HG02610 (cell line): ENCODE measurements at regions not wholly inside any gene's neighbourhood (a gene's known extent, or its start where the extent isn't known, plus 50 kb on each side); places are given as distances from the start of the nearest gene placed in this dataset.
"Not testable (repeated sequence)": the region's sequence is repeated elsewhere in the genome, so short reads cannot be mapped to it uniquely, and the experiment has no call there.

Experiments
- ATAC-seq: cut with Tn5 transposase; IDR thresholded peaks from one replicate; pipeline ENCODE4 v1.9.1; 2021; ENCODE audit warnings: mild to moderate bottlenecking, moderate library complexity; ENCODE audit not compliant: unreplicated experiment

GRCh38 chr16:59500601-59501000 lies 766.5 kb upstream of the GOT2 start:
- no peak for ATAC-seq

DNA sequence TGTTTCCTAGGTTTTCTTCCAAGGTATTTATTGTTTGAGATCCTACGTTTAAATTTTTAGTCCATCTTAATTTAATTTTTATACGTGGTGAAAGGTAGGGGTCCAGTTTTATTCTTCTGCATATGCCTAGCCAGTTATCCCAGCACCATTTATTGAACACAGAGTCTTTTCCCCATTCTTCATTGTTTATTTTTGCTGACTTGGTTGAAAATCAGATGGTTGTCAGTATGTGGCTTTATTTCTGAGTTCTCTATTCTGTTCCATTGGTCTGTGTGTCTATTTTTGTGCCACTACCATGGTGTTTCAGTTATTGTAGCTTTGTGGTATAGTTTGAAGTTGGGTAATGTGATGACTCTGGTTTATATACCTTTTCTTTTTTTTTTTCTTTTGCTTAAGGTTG lies 753.0 kb upstream of the GOT2 start:
- ATAC-seq: no peak

DNA sequence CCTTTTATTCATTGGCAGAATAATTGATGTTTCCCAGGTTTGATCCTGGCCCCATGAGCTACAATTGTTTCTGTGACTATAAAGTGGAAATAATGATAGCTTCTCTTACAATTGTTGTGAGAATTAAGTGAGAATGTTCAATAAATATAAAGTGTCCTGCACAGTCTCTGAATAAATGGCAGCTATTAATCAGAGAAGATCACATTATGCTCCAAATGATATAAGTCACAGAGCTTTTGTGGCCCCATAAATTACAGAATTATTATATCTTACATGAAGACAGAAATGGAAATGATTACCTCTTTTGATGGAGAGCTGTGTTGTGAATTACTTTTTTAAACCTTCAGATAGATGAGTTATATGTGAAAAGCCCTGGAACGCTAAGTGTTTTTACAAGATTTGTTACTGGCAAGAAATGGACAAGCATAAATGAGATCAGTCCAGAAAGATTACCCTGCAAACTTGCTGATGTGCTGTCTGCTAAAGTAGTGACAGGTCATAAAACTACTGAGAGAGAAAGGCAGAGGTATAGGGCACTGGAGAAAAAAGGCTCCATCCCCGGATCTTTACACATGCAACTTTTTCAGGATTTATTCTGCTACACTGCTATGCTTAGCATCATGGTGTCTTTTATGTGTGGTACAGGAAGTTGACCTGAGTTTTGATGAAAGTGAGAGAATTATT lies 750.9 kb upstream of the GOT2 start:
- ATAC-seq: no peak

- ATAC-seq: no peak
These were observed 744.7 kb upstream of the GOT2 start for GRCh38 chr16:59478838-59479237.

DNA sequence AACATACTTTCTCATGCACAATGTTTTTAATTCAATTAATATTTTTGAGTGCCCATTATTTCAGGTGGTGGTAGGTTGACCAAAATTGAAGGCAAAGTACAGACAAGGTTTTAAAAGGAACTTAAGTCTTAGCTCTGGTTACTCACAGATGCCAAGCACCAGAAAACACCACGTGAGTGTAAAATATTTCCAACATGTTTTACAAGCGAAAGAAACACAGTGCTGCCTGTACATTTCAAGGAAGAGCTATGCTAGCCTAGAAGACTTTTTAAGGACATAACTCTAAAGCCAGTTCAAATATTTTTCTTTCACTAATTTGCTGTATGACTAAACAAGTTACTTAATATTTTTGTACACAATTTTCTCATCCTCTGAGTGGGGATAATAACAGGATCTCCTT lies 736.4 kb upstream of the GOT2 start:
- ATAC-seq: no peak

DNA sequence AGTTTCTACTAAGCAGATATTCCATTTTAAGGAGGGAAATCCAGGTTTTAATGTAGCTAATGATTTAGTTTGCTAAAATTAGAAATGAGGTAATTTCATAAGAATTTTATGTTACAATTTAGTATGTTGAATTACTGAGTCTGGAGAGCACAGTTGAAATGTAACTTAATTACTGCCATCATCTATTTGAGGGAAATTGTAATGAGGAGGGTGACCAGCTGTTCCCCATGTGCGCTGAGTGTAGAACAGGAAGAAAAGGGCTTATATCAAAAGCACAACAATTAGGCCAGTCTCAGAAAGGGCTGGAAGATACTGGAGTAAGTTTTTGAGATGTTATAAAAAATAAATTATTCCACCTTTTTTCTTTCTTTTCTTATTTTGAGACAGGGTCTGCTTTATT lies 735.1 kb upstream of the GOT2 start:
- no peak for ATAC-seq

GRCh38 chr16:59463776-59464175 lies 729.7 kb upstream of the GOT2 start:
- no peak for ATAC-seq

GRCh38 chr16:59459806-59460205 lies 725.7 kb upstream of the GOT2 start:
- no peak for ATAC-seq

DNA sequence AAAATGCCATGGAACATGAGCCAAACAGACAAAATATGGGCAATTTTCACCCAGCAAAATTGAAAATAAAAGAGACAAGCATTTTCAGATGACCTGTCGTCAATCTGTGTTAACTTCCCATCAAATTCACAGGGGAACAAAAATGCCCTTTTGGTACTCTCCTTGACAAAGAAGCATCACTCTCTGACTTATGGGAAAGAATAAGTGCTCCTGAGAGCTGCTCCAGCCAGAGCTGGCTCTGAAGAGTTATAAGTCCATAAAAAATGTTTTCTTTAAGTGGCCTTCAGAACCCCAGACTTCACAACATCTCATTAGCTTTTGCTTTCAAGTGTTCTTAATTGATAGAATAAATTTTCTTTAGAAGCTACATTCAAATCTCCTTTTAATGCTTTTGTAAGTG lies 721.4 kb upstream of the GOT2 start:
- ATAC-seq: no peak

DNA sequence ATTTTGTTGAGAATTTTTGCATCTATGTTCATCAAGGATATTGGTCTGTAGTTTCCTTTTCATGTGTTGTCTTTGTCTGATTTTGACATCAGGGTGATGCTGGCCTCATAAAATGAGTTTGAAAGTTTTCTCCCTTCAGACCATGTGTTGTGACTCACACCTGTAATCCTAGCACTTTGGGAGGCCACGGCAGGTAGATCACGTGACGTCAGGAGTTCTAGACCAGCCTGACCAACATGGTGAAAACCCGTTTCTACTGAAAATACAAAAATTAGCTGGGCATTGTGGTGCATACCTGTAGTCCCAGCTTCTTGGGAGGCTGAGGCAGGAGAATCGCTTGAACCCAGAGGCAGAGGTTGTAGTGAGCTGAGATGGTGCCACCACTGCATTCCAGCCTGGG lies 716.4 kb upstream of the GOT2 start:
- not testable (repeated sequence) for ATAC-seq

- ATAC-seq: no peak
These were observed 706.4 kb upstream of the GOT2 start for GRCh38 chr16:59440502-59440901.

GRCh38 chr16:59432896-59433295 lies 698.8 kb upstream of the GOT2 start:
- no peak for ATAC-seq

- ATAC-seq: no peak
These were observed 698.2 kb upstream of the GOT2 start for GRCh38 chr16:59432276-59432675.

- no peak for ATAC-seq
These were observed 690.7 kb upstream of the GOT2 start for GRCh38 chr16:59424714-59425273.

DNA sequence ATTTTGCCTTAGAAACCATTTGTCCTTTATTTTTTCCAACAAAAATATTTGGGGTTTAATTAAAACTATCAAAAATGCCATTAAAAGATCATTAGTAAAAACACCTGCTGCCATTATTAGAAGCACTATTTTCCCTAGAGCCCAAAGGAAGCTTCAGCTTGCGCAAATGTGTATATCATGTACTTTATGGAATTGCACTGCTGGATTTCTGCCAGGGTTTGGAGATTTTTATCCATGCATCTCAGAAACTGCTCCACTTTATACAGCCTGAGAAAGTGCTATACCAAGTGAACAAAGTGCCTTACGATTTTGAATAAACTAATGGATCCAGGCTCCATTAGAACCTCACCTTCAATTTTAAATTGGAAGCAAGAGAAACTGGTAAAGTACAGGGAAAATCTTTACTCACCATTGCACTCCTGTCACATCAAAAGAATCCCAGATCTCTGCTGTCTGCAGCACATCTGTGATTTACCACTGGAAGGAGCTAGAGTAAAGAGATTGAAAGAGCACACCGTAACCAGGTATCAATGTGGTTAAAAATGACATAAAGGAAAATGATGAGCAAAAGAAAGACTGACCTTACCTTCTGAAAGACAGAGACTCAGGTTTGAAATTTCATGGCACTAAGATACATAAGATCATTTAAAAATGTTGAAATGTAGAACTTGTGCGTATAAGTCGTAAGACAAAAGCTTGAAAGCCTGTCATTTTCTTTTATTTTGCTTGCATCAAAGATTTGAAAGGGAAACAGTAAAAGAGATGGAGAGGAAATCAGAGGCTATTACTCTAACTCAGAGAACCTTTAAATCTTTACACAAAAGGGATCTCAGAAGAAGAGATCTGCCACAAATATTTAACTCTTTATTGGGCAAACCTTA lies 678.1 kb upstream of the GOT2 start:
- no peak for ATAC-seq

- no peak for ATAC-seq
These were observed 676.3 kb upstream of the GOT2 start for GRCh38 chr16:59410451-59410850.

DNA sequence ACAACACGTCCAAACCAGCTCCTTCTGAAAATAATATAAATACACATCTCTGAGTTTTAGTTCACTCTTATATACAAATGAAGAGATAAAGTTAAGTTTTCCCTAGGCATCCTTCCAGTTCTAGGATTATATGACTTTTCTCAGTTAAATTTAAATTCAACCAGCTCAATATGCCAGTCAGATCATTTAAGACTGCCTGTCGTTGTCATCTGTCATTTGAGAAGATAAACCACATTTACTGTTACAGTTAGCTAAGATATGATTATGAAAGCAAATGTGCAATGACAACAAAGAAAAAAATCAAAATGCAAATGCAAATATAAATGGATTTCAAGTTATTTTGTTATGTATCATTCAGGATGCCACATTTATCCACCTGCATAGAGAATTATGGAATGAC lies 671.7 kb upstream of the GOT2 start:
- ATAC-seq: no peak

DNA sequence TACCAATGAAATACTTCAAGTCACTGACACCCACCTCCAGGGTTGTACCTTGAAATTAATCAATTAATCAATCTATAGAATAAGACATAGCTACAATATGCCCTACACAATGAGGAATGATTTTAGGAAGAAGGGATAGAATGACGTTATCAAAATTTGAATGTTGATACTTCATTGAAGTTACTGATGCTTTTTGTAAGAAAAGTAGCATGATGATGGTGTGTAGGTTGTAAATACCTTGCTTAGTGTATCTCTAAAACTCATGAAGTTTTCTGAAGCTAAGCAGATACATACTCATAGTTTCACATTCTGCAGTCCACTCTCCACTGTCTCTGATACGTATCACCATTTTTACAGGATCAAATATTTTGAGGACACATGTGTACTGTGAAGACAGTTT lies 670.4 kb upstream of the GOT2 start:
- no peak for ATAC-seq

- ATAC-seq: no peak
These were observed 666.7 kb upstream of the GOT2 start for GRCh38 chr16:59400830-59401229.

GRCh38 chr16:59397638-59398037 lies 663.5 kb upstream of the GOT2 start:
- no peak for ATAC-seq

- no peak for ATAC-seq
These were observed 660.4 kb upstream of the GOT2 start for GRCh38 chr16:59394526-59394925.

GRCh38 chr16:59392911-59393310 lies 658.8 kb upstream of the GOT2 start:
- no peak for ATAC-seq
